ENCODE measurements at regions not wholly inside any gene's neighbourhood (a gene's known extent, or its start where the extent isn't known, plus 50 kb on each side); places are given as distances from the start of the nearest gene placed in this dataset.

DNA sequence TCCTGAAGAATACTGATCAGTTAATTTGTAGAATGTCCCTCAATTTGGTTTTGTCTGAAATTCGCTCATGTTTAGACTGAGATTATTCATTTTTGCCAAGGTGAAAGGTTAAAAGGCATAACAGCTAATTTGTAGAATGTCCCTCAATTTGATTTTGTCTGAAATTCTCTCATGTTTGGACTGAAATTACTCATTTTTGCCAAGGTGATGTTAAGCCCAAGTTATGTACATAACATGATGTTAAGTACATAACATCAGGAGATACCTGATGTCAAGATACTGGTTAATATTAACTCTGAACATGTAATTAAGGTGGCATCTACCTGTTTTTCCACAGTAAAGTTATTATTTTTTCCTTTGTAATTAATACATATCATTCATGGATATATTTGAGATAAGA is 243.4 kb upstream of the PMFBP1 start:
- no peak overlapping the region for H2AFZ ChIP-seq (ENCODE audit: low read length)
- H3K79me2 ChIP-seq (ENCODE audit: control insufficient read depth, insufficient read depth, low read length), result no peaks in the 10 kb centered on the region
- no peaks in the 10 kb centered on the region for H3K9me3 ChIP-seq (ENCODE audit: control insufficient read depth, insufficient read depth, low read depth, low read length)
- TF ChIP-seq, protein P1, sequence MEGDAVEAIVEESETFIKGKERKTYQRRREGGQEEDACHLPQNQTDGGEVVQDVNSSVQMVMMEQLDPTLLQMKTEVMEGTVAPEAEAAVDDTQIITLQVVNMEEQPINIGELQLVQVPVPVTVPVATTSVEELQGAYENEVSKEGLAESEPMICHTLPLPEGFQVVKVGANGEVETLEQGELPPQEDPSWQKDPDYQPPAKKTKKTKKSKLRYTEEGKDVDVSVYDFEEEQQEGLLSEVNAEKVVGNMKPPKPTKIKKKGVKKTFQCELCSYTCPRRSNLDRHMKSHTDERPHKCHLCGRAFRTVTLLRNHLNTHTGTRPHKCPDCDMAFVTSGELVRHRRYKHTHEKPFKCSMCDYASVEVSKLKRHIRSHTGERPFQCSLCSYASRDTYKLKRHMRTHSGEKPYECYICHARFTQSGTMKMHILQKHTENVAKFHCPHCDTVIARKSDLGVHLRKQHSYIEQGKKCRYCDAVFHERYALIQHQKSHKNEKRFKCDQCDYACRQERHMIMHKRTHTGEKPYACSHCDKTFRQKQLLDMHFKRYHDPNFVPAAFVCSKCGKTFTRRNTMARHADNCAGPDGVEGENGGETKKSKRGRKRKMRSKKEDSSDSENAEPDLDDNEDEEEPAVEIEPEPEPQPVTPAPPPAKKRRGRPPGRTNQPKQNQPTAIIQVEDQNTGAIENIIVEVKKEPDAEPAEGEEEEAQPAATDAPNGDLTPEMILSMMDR (conservative IDR thresholded peaks at IDR 0.05 in 1 of 2, IDR thresholded peaks at IDR 0.05 in 1 of 2; ENCODE audit: low read depth in 1 of 2, low read length in 2 of 2), result no peak
- no peak for TF ChIP-seq EZH2 (IDR thresholded peaks at IDR 0.05; ENCODE audit: low read length, missing control alignments)
- no peaks in the 10 kb centered on the region for H3K27me3 ChIP-seq (ENCODE audit: control insufficient read depth, insufficient read depth, low read length)
- no peaks in the 10 kb centered on the region for H4K20me1 ChIP-seq (ENCODE audit: control insufficient read depth, extremely low read depth, insufficient read depth, low read length)
- no peaks in the 10 kb centered on the region for H3K36me3 ChIP-seq (ENCODE audit: control insufficient read depth, insufficient read depth, low read length)
- no peak for DNase-seq (ENCODE audit: low read depth in 2 of 2)
- no peaks in the 10 kb centered on the region for H3K4me1 ChIP-seq (ENCODE audit: control insufficient read depth, extremely low read depth, insufficient read depth, low read length)
- no peak overlapping the region for H3K9ac ChIP-seq (ENCODE audit: insufficient read depth, low read length)
- no peak overlapping the region for H3K4me3 ChIP-seq (replicated peaks in 1 of 4; ENCODE audit: control extremely low read depth in 1 of 4, insufficient read depth in 1 of 4, low read depth in 3 of 4, low read length in 4 of 4)
- H3K4me2 ChIP-seq (ENCODE audit: extremely low read depth, insufficient read depth, low read length), result no peak overlapping the region
- H3K27ac ChIP-seq (ENCODE audit: insufficient read depth, low read length), result no peak overlapping the region

DNA sequence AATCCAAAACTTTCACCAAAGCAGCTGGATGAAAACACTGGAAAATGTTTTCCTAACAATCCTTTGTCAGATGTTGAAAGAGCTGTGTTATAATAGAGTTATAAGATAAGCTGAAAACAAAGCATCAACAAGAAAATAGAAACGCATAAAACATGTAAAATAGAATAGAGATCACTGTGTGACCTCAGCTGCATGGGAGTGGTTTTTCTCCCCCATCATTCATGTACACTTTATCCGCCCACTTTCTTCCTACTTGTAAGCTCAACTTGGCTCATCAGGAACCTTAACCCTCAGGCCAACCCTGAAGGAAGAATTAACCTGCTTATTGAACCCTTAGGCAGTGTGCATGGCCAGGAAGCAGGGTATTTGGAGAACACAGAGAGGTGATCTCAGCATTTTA is 238.5 kb upstream of the PMFBP1 start:
- H3K9ac ChIP-seq (ENCODE audit: insufficient read depth, low read length), result no peak overlapping the region
- H2AFZ ChIP-seq (ENCODE audit: low read length), result no peak overlapping the region
- H3K9me3 ChIP-seq (ENCODE audit: control insufficient read depth, insufficient read depth, low read depth, low read length), result no peaks in the 10 kb centered on the region
- H3K36me3 ChIP-seq (ENCODE audit: control insufficient read depth, insufficient read depth, low read length), result no peaks in the 10 kb centered on the region
- H3K4me3 ChIP-seq (replicated peaks in 1 of 4; ENCODE audit: control extremely low read depth in 1 of 4, insufficient read depth in 1 of 4, low read depth in 3 of 4, low read length in 4 of 4), result no peak overlapping the region
- H4K20me1 ChIP-seq (ENCODE audit: control insufficient read depth, extremely low read depth, insufficient read depth, low read length), result no peaks in the 10 kb centered on the region
- H3K4me2 ChIP-seq (ENCODE audit: extremely low read depth, insufficient read depth, low read length), result no peak overlapping the region
- H3K79me2 ChIP-seq (ENCODE audit: control insufficient read depth, insufficient read depth, low read length), result no peaks in the 10 kb centered on the region
- H3K27me3 ChIP-seq (ENCODE audit: control insufficient read depth, insufficient read depth, low read length), result no peaks in the 10 kb centered on the region
- no peaks in the 10 kb centered on the region for H3K4me1 ChIP-seq (ENCODE audit: control insufficient read depth, extremely low read depth, insufficient read depth, low read length)
- H3K27ac ChIP-seq (ENCODE audit: insufficient read depth, low read length), result no peak overlapping the region
- no peak for DNase-seq (ENCODE audit: low read depth in 2 of 2)
- TF ChIP-seq, protein P1 (conservative IDR thresholded peaks at IDR 0.05 in 1 of 2, IDR thresholded peaks at IDR 0.05 in 1 of 2; ENCODE audit: low read depth in 1 of 2, low read length in 2 of 2), result no peak
- no peak for TF ChIP-seq EZH2 (IDR thresholded peaks at IDR 0.05; ENCODE audit: low read length, missing control alignments)

DNA sequence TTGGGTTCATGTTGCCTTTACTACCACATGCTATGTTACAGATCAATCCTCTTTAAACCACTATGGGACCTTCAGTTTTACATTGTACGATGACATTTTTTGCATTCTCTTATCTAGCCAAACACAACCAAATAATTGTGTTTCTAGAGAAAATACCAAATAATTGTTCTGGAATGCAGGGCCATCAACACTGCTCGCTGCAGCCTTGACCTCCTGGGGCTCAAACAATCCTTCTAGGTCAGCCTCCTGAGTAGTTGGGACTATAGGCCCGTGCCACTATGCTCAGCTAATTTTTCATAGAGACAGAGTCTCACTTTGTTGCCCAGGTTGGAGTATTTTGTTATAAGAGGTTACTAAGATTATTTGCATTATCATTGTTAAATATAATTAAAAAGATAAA is 237.5 kb upstream of the PMFBP1 start:
- no peak for TF ChIP-seq EZH2 (IDR thresholded peaks at IDR 0.05; ENCODE audit: low read length, missing control alignments)
- TF ChIP-seq, protein P1 (conservative IDR thresholded peaks at IDR 0.05 in 1 of 2, IDR thresholded peaks at IDR 0.05 in 1 of 2; ENCODE audit: low read depth in 1 of 2, low read length in 2 of 2), result no peak
- H3K4me1 ChIP-seq (ENCODE audit: control insufficient read depth, extremely low read depth, insufficient read depth, low read length), result no peaks in the 10 kb centered on the region
- no peaks in the 10 kb centered on the region for H3K9me3 ChIP-seq (ENCODE audit: control insufficient read depth, insufficient read depth, low read depth, low read length)

More for the DNA sequence above, 237.5 kb upstream of the PMFBP1 start:
- Histone ChIP-seq H3K27ac (ENCODE audit: insufficient read depth, low read length) (no peak overlapping the region), H3K4me3 (replicated peaks in 1 of 4; ENCODE audit: control extremely low read depth in 1 of 4, insufficient read depth in 1 of 4, low read depth in 3 of 4, low read length in 4 of 4) (no peak overlapping the region), H2AFZ (ENCODE audit: low read length) (no peak overlapping the region), H3K27me3 (ENCODE audit: control insufficient read depth, insufficient read depth, low read length) (no peaks in the 10 kb centered on the region), H3K4me2 (ENCODE audit: extremely low read depth, insufficient read depth, low read length) (no peak overlapping the region), H3K36me3 (ENCODE audit: control insufficient read depth, insufficient read depth, low read length) (no peaks in the 10 kb centered on the region), H4K20me1 (ENCODE audit: control insufficient read depth, extremely low read depth, insufficient read depth, low read length) (no peaks in the 10 kb centered on the region), H3K79me2 (ENCODE audit: control insufficient read depth, insufficient read depth, low read length) (no peaks in the 10 kb centered on the region), H3K9ac (ENCODE audit: insufficient read depth, low read length) (no peak overlapping the region)
- no peak for DNase-seq (ENCODE audit: low read depth in 2 of 2)

All from fibroblast of lung (primary cell).